GM23248 (cell line): ENCODE measurements at regions not wholly inside any gene's neighbourhood (a gene's known extent, or its start where the extent isn't known, plus 50 kb on each side); places are given as distances from the start of the nearest gene placed in this dataset.

Experiments
- EZH2 ChIP-seq: fragments of 200-600 bp; sonication (generic); IDR thresholded peaks from 2 replicates; pipeline ENCODE4 v1.6.1; 2018; ENCODE audit warnings: antibody characterized with exemption, mild to moderate bottlenecking; ENCODE audit not compliant: insufficient read depth, poor library complexity, severe bottlenecking
- EZH2phosphoT487 ChIP-seq: fragments of 200-600 bp; sonication (generic); IDR thresholded peaks from 2 replicates; pipeline ENCODE4 v1.6.1; 2018; ENCODE audit warnings: antibody characterized with exemption, moderate library complexity, mild to moderate bottlenecking, low read depth; ENCODE audit not compliant: insufficient read depth

DNA sequence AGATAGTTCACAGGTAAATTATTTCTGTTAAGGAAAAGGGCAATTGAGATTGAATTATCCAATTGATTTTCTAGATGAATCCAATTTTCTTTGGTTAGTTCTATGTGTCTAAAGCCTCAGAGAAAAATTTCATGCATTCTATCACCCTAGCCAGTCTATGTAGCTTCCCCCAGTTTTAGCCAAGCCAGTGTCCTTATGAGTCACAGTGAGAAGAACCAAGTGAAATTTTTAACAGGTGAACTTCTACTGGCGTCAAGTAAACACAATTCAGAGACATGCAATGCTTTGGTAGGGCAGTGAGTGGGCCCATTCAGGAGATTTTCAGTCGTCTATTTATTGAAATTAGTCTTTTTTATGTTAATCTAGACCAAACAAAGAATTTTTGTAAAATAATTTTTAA lies 1077.4 kb upstream of the ARRDC3 start:
- TF ChIP-seq EZH2 (no peak), EZH2phosphoT487 (no peak)
